GM19043 (cell line): ENCODE measurements at regions not wholly inside any gene's neighbourhood (a gene's known extent, or its start where the extent isn't known, plus 50 kb on each side); places are given as distances from the start of the nearest gene placed in this dataset.
"Not testable (repeated sequence)": the region's sequence is repeated elsewhere in the genome, so short reads cannot be mapped to it uniquely, and the experiment has no call there.

Source experiments
- ATAC-seq: cut with Tn5 transposase; IDR thresholded peaks from one replicate; pipeline ENCODE4 v1.9.1; 2021; ENCODE audit warnings: low read depth; ENCODE audit not compliant: unreplicated experiment

- no peak for ATAC-seq
Observed at GRCh38 chr2:6177811-6178210, 485.6 kb downstream of the SOX11 start.

DNA sequence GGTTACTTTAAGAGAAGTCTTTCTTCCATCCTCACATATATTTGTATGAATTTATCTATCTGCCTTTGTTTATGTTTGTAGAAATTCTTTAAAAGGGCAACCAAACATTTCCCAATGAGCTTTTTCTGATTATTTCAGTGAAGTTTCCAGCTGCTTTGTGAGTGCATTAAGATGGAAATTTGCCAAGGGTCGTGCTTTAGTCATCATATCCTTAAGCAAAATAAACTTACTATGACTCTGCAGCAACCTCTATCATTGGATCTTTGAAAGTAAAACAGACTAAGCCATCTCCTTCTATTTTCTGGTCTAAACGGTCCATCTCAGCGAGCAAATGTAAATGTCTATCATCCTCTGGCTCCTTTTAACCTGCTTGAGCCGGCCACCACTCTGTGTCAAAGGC, 489.3 kb downstream of the SOX11 start:
- ATAC-seq, result no peak

DNA sequence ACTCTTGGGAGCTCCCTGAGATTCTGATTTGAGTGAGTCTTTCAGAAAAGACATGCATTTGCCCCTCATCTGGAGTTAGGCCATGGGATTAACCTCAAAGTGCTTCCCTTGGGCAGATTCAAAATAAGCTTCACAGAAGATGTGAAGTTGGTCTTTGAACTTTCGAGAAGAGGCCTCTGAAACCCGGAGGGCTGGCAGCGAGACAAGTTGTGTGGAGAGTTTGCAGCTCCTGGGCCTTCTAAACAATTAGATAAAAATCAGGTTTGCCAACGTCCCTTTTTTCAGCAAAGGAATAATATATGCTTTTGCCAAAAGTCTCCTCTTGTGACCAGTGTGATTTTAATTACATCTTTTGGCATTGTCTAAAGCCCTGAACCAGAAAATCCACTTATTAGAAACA, 489.7 kb downstream of the SOX11 start:
- no peak for ATAC-seq

DNA sequence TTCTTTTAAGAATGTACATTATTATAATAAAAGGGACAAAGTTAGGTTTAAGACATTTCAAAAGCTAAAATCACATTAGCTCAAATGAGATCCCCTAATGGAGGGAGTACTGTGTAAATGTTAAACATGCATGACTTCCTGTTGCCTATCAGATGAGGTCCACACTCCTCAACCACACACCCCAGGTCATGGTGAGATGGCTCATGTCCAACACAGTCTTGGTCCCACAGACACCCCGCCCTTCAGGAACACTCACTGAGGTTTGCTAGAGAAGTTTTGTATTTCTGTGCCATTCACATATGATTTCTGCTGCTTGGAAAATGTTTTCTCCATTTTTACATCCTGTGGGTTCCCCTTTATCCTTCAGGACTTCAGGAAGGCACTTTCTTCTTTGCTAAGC, 491.0 kb downstream of the SOX11 start:
- ATAC-seq, result no peak

DNA sequence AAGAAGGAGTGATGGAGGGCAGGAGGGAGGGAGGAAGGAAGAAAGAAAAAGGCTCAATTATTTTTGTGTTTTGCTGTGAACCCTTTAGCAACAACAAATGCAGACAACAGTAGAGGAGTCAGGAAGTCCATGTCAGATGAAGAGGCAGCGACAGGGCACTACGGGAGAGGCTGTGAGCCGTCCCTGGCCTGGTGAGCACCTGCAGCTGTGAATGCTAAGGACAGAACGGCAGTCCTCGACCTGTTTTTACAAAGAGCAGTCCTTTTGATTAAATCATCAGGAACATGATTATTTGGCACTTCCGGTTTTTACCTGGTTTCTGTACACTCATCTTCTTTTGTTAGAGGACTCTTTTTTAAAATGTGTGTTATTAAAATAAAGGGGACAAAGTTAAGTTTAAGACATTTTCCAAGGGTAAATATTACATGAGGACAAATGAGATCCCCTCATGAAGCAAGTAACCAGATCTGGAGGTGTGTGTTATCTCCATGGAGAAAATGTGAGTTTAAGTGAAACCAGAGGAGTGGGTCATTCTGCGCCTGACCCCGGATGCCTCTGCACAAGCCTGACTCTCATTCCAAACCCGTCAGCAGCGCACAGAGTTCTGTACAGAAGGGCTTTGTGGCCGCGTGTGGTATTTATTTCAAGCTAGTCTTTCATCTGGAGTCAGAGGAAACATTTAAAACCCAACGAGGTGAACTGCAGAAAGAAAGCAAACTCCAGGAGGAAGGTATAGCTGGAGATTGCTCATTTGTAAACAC, 492.5 kb downstream of the SOX11 start:
- no peak for ATAC-seq

GRCh38 chr2:6186332-6187151, 494.4 kb downstream of the SOX11 start:
- no peak for ATAC-seq

GRCh38 chr2:6196449-6196848, 504.3 kb downstream of the SOX11 start:
- no peak for ATAC-seq

DNA sequence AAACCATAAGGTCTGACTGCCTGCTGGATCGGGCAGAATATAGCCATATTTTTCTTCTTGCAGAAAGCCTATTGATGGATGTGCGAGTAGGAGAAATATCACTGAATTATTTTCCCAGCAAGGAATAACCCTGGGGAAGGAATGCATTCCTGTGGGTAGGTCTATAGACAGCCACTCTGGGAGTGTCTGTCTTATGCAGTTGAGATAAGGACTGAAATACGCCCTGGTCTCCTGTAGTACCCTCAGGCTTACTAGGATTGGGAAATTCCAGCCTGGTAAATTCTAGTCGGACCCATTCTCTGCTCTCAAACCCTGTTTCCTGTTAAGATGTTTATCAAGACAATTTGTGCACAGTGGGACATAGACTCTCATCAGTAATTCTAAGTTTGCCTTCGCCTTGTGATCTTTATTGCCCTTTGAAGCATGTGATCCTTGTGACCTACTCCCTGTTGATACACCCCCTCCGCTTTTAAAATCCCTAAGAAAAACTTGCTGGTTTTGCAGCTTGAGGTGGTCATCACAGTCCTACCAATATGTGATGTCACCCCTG, 506.3 kb downstream of the SOX11 start:
- ATAC-seq, result not testable (repeated sequence)

- ATAC-seq, result no peak
Observed at GRCh38 chr2:6202756-6203155, 510.6 kb downstream of the SOX11 start.

DNA sequence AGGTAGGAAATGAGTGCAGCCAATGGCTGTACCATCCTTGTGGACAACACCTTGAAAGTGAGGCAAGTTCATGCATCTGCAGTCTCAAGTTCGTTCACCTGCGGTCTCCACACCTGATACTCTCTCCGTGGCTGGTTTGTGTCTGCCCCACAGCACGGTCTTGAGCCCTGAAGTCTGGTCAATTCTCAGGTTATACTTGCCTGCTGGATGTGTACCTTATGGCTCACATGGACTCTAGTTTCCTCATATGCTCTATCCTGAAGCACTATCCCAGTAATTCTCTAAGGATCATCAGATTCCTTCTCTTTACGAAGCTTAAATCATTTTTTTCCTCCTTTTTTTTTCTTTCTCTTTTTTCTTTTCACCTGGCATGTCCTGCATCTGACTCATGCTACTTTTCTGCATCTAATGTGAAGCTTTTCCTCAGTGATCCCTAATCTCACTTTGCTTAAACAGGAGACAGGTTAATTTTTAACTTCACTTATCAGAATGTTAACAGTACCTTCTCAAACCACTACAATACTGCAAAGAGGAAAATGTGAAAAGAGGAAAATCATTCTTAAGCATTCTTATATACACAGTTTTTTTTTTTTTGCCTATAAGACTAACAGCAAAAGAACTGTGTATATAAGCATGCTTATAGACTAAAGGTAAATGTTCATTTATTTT, 511.2 kb downstream of the SOX11 start:
- ATAC-seq, result no peak

- ATAC-seq, result no peak
Observed at GRCh38 chr2:6206882-6207281, 514.7 kb downstream of the SOX11 start.

DNA sequence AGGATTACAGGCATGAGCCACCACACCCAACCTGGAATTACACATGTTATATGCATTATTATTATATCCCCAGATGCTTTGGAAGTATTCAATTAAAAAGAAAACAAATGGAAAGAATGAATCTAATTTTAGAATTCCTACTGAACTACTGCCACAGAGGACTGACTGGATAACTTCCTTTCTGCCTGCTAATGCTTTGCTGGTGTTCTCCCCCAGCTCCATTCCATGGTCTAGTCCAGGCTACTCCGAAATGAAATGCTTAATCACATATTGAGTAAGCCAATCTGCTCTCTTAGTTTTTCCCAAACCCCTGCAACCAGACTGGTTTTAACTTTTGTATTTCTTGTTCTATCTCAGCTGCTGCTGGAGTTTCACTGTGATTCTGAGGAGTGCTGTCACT, 519.1 kb downstream of the SOX11 start:
- no peak for ATAC-seq

DNA sequence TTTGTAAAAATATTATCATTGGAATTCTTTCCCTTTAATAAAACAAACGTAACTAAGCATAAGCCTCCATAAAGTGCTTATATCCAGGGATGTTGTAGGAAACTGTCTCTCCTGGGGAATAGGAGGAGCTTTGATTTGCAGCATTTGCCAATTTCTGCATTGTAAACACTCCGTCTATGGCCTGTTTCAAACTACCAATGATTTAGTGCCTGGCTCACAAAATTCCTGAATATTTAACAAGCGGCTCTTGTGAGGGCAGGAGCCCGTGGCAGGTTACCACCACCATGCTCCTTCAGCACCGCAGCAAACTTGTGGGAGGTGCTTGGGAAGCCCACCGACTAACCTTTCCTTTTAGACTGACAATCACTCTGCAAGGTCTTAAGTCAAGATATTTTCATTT, 520.3 kb downstream of the SOX11 start:
- no peak for ATAC-seq

DNA sequence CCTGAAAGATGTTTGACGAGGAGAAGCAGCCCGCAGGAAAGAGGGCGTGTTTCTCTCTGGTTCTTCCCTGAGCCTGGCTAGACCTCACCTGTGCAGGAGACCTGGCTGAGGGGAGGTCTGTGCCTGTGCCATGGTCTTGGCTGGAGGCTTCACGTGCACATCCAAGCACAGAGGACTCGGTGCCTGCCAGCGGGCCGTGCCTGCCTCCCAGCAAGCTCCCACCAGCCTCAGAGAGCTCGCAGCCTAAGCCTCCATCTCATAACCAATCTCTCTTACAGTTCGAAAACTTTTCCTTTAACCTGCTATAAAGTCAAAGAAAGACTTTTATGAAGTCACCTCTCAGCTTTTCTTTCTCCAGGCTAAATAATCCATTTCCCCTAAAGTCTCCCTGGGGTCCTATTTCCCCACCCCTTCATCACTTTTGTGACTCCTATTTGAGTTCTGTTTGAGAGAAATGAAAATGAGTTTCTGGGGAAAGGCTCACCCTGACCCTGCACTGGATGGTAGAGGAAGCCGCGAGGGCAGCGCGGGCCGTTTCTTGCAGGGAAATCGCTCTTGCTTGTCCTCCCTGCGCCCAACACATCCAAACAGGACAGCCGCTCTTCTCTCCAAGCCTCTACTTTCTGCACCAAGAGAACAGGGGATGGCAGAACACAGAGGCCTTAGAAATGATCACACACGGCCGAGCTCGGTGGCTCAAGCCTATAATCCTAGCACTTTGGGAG, 521.0 kb downstream of the SOX11 start:
- ATAC-seq, result no peak

- ATAC-seq, result no peak
Observed at GRCh38 chr2:6214471-6214870, 522.3 kb downstream of the SOX11 start.

- ATAC-seq, result no peak
Observed at GRCh38 chr2:6215053-6215452, 522.9 kb downstream of the SOX11 start.

- no peak for ATAC-seq
Observed at GRCh38 chr2:6216234-6216633, 524.0 kb downstream of the SOX11 start.

GRCh38 chr2:6218926-6219325, 526.7 kb downstream of the SOX11 start:
- no peak for ATAC-seq

GRCh38 chr2:6219906-6220305, 527.7 kb downstream of the SOX11 start:
- no peak for ATAC-seq

DNA sequence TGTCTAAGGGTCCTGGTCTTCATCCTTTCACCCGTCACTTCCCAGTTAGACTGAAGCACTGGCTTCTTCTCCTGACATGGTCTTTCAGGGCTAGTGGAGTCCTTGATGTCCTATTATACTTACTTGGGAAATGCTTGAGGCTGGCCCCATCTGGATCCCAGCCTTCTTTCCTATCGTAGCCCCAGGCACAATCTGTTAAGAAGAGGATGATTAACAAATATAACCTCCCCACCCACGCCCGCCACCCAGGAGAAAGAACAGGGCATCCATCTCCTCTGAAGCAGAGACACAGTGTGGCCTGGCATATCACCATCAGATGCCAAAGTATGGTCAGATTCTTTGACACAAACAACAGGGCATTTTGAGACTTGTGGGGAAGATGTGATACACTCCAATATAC, 530.1 kb downstream of the SOX11 start:
- no peak for ATAC-seq

DNA sequence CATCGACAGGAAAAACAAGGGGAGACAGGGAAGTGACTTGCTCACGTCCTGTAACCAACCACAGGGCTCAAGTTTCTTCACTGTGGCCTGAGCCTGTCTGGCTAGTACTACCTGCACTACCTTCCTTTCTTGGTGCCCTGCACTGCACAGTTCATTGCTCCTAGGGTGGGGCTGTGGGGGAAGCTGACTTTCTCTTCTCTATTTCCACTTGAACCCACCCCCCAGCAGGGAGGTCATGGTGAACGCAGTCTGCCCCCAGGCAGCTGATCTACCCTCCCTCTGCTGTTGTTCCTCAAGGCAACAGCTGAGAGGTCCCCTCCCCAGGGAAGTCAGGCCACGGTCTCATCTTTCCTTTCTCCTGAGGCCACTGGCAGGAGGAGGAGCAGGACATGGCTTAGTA, 532.1 kb downstream of the SOX11 start:
- peak; percentile 88 for ATAC-seq
